Kidney epithelial cell (primary cell): ENCODE measurements at regions not wholly inside any gene's neighbourhood (a gene's known extent, or its start where the extent isn't known, plus 50 kb on each side); places are given as distances from the start of the nearest gene placed in this dataset.

Experiments
- DNase-seq: peaks from one replicate; pipeline ENCODE4 v3.0.0-alpha.2; 2010; ENCODE audit warnings: low read depth
- H3K27me3 ChIP-seq: 2 replicates; pipeline ENCODE4 v1.6.0; 2011; ENCODE audit warnings: low read length; ENCODE audit not compliant: control insufficient read depth, insufficient read depth
- H3K36me3 ChIP-seq: 2 replicates; pipeline ENCODE4 v1.5.1; 2011; ENCODE audit warnings: low read length; ENCODE audit not compliant: control insufficient read depth, insufficient read depth
- H3K4me3 ChIP-seq: 2 replicates; pipeline ENCODE4 v1.5.1; 2011; ENCODE audit warnings: low read depth, mild to moderate bottlenecking, control low read depth, low read length
- TF ChIP-seq, protein P1 (sequence below): IDR thresholded peaks from 2 replicates; pipeline ENCODE4 v1.5.1; 2011; ENCODE audit warnings: mild to moderate bottlenecking, moderate library complexity, low read length, control low read depth, inconsistent platforms; ENCODE audit not compliant: insufficient read depth, poor library complexity, severe bottlenecking

DNA sequence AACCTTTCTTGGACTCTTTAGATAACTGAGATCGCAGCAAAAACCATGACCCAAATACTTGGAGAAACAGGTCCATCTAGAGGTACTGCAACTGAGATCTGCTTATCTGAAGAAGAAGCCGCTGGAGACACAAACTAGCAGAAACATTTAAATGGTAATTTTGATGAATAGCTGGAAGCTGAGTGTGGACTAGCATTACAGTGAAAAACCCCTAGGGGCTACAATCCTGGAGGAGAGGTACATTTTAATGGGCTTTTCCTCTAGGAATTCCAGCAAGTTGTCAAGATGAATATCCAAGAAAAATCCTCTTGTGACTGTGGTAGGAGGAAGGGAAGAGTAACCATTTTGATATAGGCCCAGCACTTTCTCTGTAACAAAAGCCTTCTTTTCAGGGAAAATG lies 592.5 kb upstream of the GRIA3 start:
- no peaks in the 10 kb centered on the region for H3K36me3 ChIP-seq
- H3K4me3 ChIP-seq: no peak overlapping the region
- TF ChIP-seq, protein P1, sequence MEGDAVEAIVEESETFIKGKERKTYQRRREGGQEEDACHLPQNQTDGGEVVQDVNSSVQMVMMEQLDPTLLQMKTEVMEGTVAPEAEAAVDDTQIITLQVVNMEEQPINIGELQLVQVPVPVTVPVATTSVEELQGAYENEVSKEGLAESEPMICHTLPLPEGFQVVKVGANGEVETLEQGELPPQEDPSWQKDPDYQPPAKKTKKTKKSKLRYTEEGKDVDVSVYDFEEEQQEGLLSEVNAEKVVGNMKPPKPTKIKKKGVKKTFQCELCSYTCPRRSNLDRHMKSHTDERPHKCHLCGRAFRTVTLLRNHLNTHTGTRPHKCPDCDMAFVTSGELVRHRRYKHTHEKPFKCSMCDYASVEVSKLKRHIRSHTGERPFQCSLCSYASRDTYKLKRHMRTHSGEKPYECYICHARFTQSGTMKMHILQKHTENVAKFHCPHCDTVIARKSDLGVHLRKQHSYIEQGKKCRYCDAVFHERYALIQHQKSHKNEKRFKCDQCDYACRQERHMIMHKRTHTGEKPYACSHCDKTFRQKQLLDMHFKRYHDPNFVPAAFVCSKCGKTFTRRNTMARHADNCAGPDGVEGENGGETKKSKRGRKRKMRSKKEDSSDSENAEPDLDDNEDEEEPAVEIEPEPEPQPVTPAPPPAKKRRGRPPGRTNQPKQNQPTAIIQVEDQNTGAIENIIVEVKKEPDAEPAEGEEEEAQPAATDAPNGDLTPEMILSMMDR: no peak
- H3K27me3 ChIP-seq: no peaks in the 10 kb centered on the region
- DNase-seq: no peak

DNA sequence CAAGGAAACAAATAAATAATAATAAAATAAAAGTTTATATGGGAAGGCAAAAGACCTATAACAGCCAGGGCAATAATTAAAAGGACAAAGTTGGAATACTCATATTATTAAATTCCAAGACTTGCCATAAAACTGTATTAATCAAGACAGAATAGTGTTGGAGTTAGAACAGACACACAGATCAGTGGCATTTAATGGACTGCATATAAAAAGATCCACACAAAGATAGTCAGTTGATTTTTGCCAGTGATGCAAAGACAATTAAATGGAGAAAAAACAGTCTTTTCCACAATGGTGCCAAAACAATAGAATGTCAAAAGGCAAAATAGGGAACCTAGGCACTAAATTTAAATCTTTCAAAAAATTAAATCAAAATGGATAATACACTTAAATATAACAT lies 587.1 kb upstream of the GRIA3 start:
- Histone ChIP-seq H3K4me3 (no peak overlapping the region), H3K36me3 (no peaks in the 10 kb centered on the region), H3K27me3 (no peaks in the 10 kb centered on the region)
- DNase-seq: no peak
- TF ChIP-seq, protein P1: no peak

DNA sequence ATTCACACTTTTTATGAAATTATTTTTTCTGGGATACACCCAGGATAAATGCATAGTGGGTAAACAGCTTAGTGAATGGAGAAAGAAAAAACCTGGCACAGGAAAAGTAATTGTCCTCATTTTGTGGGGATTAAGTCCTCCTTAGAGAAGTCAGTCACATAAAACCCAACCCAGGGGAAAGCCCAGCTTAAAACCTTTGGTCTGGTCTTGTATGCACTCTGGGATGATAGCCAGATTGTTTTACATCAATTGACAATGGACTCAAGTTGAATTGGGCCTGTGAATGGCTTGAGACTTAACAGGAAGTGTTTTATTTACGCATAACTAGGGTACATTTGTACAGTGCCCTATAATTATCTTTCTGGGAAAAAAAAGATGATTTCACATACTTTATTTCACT lies 561.3 kb upstream of the GRIA3 start:
- TF ChIP-seq, protein P1: no peak
- Histone ChIP-seq H3K36me3 (no peaks in the 10 kb centered on the region), H3K4me3 (no peak overlapping the region), H3K27me3 (no peaks in the 10 kb centered on the region)
- no peak for DNase-seq

DNA sequence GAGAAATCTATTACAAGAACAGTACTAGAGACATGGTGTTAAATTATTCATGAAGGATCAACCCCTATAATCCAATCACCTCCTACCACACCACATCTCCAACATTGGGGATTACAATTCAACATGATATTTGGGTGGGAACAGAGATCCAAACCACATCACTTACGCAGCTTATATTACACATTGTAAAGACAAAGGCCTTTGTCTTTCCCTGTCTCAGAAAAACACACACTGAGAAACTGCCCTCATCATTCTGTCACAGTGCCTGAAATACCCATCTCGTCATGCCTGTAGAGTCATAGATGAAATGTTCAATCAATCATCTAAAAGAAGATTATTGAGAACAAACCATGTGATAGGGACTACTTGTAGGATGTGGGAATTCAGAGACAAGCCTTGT lies 558.8 kb upstream of the GRIA3 start:
- Histone ChIP-seq H3K4me3 (no peak overlapping the region), H3K27me3 (no peaks in the 10 kb centered on the region), H3K36me3 (no peaks in the 10 kb centered on the region)
- TF ChIP-seq, protein P1: no peak
- DNase-seq: no peak

DNA sequence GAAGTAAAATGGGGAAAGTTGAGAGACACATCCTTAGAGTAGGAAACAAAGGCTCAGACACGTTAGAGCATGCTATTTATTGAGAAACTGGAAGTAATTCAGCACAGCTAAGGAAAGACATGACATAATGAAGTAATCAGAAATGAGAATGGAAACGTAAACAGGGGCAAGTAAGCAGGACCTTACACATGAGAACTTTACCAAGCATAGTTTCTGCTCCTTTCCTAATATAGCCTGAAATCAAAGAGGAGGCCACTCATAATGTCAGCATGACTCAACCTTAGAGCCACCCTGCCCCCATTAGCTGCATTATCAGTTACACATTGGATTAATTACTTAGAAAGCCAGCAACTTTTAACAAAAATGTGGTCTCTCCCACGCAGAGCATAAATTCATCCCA lies 558.3 kb upstream of the GRIA3 start:
- H3K27me3 ChIP-seq: no peaks in the 10 kb centered on the region
- DNase-seq: no peak
- H3K4me3 ChIP-seq: no peak overlapping the region
- TF ChIP-seq, protein P1: no peak
- no peaks in the 10 kb centered on the region for H3K36me3 ChIP-seq

DNA sequence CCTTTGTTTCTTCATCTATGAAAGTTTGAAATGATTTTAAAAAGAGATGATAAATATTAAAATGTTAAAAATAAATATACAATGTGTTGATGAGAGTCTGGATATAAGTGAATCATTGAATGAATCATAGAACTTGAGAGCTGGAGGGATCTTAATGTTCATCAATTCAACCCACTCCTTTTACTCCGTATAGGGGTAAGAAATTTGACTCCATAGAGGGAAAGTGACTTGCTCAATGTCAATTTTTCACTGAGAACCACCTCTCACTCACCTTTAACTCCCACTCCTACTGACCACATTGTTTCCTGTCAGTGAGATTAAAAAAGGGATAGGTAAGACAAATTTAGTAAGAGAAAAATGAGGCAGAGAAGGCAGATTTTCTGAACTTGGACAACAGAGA lies 557.2 kb upstream of the GRIA3 start:
- no peaks in the 10 kb centered on the region for H3K27me3 ChIP-seq
- TF ChIP-seq, protein P1: no peak
- no peak overlapping the region for H3K4me3 ChIP-seq
- DNase-seq: no peak
- H3K36me3 ChIP-seq: no peaks in the 10 kb centered on the region
